GM19043 (cell line): ENCODE measurements at regions not wholly inside any gene's neighbourhood (a gene's known extent, or its start where the extent isn't known, plus 50 kb on each side); places are given as distances from the start of the nearest gene placed in this dataset.

ENCODE experiments used
- ATAC-seq: cut with Tn5 transposase; IDR thresholded peaks from one replicate; pipeline ENCODE4 v1.9.1; 2021; ENCODE audit warnings: low read depth; ENCODE audit not compliant: unreplicated experiment

DNA sequence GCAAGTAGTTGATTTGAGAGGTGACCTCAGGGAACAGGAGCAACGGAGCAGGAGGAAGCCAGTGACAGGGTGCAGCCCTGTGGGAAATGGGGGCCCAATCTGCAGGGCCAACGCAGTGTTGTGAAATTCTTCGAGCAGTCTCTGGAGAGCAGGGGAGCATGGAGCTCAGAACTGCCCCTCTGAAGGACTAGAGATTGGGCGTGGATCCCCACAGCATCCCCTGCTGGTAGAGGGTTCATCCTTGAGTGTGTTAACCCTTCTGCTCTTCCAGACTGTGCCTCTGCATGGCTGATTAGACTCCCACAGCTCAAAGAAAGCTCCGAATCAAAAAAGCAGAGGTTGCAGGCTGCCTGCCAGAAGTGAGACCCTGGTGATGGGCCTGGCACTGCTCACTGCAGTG, 77.9 kb upstream of the UQCRFS1 start:
- ATAC-seq = no peak

DNA sequence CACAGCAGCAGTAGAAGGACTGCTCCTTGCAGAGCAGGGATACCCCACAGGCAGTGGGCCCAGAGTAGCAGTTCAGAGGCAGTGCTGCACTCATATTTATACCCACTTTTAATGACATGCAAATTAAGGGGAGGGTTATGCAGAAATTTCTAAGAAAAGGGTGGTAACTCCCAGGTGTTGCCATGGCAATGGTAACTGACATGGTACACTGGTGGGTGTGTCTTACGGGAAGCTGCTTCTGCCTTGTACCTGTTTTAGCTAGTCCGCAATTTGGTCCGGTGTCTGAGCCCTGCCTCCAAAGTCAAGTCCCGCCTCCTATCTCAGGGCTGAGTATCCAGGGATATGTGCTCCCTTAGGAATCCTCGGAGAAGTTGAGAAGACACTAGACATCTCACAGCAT, 79.2 kb upstream of the UQCRFS1 start:
- ATAC-seq = no peak

DNA sequence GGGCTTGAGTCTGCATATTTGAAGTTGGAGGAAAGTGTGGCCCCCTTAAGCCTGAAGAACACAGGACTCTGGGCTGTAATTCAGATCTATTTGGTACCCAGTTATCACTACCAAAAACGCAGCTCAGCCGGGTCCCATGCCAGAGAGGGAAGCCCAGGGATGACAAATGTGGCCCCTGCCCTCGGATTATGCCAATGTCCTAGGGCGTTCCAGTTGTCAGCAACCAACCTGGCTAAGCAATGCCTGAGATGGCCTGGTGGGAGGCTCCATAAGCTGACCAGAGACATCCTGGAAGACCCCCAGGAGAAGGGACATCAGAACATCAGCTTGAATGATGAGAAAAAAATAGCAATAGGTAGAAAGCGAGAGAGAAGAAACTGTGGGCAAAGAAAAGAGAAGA, 79.6 kb upstream of the UQCRFS1 start:
- ATAC-seq = no peak

DNA sequence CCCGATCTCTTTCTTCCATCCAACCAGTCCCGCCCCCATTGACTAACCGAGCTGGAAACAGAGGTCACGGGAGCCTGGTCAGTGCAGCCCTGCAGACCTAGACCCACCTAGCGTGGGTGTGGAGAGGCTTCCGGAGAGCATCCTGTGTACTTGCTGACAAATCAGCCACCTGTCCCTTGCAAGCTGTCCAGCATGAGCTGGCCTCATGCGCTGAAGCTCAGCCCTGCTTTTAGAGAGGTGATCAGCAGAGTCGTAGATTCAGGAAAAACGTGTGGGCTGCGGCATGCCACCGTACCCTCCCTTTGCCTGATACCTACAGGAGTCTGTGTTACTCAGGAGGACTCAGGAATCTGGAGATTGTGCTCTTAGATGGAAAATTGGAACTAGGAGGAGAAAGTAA, 80.3 kb upstream of the UQCRFS1 start:
- no peak for ATAC-seq

DNA sequence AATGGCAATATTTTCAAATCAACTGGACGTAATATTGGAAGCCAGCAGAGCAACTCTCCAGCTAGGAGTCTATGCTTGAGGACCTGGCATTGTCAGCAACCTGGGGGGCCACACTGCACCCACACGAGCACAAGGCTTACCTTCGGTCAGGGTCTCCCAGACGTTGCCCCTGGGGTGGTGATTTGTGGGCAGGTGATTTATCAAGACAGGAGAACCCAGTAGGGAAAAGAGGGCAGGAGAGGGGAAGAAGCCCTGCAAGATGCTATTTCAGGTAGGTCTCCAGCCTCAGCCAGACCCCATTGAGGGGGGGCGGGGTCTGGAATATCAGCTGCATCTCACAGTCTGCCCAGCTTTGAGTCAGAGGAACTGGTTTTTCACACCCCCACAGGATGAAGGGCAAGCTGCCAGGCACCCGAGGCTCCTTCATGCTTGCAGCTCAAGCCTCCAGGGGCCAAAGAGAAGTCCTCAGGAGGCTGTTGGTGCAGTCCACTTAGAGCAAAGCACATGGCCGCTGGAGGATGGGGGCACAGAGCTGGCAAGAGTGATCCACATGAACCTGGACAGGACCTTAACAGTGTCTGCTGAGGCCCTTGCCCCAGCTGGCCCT, 80.9 kb upstream of the UQCRFS1 start:
- no peak for ATAC-seq

DNA sequence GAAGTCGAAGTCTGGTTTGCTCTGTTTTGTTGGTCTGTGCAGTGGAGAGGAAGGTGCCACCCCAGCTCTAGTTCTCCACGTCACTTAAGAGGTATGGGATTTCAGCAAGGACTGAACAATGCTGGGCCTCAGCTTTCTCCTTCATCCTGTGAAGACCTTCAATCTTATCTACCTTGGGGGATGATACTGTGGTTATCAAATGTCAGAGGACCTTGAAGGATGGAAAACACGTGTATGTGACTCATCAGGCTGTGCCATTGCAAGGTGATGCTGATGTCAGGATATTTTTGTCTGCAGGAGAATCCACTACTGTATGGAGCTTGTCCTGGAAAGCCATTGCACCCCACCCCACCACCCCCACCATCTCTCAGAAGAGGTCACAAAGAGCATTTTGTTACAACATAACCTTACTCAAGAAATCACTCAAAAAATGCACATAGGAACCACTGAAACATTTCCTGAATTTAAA, 81.4 kb upstream of the UQCRFS1 start:
- ATAC-seq = no peak

DNA sequence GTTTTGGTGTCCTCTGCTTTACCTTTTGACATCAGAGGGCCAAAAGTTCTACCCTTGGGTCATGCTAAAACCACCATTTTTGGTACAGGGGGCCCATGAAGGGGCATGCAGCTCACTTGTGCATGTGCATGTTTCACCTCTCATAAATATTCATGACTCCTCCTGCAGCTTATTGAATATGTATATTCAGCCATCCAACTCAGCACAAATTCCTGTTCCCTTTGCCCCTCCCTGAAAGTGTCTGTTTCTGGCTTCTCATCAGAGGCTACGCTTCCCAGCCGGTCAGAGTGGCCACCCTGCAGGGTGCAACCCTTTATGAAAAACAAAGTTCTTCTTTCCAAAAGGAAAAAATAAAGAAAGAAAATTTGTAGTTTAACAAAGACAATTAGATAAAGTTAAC, 82.3 kb upstream of the UQCRFS1 start:
- no peak for ATAC-seq

DNA sequence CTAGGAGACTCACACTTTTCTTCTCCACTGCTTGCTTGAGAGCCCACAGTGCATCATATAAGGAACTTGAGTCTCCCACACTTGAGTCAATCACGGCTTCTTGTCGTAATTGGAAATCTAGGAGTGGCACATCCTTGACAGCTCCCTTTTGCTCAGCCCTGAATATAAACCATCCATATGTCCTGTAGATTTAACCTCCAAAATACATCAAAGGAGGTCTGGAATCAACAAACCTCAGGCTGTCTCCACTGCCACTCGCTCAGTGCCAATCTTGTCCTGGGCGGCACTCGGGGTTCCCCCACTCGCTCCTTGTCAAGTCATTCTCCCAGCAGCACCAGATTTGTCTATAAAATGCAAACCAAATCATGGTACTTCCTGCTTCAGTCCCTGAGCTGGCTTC, 84.4 kb upstream of the UQCRFS1 start:
- no peak for ATAC-seq

DNA sequence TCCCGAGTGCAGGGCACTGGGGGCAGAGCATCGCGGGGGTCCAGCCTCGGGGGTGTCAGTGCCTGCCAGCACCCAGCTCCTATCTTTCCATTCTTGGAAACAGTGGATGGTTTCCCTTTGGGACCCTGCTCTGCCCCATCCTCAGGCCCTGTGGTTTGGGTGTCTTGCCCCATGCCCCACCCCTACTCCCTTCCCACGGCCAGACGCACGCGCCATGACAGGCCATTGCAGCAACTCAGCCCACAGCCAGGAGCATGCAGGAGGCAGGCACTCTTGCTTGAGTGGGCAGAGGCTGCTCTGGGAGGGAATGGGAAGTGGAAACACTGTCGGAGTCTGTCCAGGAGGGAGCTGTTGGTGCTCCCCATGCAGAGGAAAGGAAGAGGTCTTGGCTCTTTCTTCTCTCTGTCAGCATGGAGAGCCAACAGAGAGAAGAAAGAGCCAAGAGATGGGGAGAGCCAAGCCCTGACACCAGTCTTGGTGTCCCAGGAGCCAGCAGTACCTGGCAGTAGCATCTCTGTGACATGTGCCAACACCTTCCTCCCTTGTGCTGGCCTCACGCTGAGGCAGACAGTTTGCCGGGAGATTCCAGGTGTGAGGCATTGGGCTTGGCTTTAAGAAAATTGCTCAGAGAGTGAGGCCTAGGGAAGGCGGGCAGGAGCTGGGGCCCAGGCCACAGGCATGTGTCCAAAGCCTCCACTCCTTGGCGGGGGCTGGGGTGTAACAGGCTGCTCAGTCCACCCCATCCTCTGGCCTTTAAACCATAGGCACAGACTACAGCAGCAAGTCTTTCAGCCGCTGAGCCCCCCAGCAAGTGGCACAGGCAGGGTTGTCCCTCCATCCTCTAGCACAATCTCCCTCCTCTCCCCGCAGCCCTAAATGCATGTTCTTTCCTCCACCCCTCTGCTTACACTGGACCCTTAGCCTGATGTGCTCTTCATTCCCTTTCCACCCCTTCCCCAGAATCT, 86.7 kb upstream of the UQCRFS1 start:
- no peak for ATAC-seq

DNA sequence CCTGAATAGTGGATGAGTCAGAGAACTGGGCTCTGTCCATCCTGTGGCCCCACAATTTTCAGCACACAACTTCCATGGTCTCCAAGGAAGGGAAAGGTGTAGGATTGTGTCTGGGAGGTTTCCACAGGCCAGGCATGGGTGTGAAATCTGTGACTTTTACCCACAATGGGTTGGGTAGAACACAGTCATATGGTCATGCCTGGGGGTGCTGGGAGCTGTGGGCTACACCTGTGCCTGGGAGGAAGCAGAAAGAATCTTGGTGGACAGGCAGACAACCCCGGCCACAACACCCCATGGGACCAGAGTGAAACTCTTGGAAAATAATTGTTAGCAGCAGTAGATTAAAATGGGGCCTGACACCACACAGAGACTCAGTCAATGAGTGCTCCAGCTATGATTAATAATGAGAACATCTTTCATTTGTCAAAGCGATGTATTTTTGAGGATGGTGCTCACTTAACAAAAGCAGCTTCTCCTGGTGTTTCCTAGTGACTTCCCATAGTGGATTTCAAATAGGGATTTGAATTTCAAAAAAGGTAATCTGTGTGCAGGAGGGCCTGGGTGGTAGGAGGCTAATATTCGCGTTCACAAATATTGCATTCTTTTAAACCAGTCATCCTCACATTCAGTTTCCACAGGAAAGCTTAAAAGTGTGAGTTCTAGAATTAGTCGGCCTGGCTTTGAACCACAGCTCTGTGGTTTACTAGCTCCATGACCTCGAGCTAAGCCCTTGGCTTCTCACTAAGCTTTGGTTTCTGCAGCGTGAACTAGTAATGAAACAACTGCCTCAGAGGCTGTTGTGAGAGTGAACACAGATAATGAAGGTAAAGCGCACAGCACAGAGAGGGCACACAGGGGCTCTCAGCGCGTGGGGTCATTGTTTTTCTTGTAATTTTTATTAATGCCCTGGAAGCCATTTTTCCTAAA, 89.3 kb upstream of the UQCRFS1 start:
- ATAC-seq = no peak

DNA sequence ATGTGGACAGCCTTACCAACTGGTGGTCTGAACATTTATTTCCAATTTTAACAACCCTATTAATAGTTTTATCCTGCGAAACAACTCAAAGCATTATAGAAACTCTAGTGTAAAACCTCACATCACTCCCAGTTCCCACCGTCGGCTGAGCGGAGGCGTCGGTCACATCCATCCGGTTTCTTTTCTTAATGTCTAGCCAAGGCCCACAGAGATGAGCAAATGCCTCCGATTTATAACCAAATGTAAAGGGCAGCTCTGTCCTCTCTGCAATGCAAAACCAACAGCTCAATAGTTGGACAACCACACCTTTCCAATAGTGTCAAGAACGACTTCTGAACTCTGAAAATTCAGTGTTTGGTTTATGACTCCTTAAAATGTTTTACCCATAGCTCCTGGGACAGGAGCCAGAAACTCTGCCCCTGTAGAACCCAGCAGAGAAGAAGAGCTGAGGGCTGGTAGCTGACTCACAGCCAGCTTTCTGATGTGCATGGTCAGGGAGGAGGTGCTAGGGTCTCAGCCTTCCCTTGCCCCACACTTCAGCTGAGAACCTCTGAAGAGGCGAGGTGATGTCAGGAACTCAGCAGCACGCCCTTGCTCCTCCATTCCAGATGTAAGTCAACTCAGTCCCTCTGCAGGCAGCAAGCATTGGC, 90.2 kb upstream of the UQCRFS1 start:
- ATAC-seq = no peak

DNA sequence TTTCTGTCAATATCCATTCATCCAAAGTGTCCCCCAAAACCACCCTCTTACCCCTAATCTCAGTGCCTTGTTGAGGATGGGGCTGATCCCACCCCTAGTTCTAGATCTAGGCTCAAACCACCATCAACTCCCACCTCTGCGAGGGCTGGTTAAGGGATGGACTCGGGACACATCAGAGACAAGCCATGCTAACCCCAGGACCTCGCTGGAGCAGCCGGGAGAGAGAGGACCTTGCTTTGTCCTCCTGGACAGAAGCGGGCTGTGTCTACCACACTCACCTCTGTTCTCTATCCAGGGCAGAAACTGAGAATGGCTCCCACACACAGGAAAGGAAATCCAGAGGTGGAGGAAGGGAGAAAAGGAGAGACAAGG, 90.8 kb upstream of the UQCRFS1 start:
- ATAC-seq = no peak

DNA sequence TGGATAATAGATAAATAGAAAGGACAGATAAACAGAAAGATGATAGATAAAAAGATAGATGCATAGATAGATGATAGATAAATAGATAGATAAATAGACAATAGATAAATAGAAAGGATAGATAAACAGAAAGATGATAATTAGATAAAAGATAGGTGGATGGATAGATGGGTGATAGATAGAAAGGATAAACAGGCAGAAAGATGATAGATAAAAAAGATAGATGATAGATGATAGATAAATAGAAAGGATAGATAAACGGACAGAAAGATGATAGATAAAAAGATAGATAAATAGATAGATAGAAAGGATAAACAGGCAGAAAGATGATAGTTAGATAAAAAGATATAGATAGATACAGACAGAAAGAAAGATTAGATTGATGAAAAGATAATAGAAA, 92.3 kb upstream of the UQCRFS1 start:
- no peak for ATAC-seq

DNA sequence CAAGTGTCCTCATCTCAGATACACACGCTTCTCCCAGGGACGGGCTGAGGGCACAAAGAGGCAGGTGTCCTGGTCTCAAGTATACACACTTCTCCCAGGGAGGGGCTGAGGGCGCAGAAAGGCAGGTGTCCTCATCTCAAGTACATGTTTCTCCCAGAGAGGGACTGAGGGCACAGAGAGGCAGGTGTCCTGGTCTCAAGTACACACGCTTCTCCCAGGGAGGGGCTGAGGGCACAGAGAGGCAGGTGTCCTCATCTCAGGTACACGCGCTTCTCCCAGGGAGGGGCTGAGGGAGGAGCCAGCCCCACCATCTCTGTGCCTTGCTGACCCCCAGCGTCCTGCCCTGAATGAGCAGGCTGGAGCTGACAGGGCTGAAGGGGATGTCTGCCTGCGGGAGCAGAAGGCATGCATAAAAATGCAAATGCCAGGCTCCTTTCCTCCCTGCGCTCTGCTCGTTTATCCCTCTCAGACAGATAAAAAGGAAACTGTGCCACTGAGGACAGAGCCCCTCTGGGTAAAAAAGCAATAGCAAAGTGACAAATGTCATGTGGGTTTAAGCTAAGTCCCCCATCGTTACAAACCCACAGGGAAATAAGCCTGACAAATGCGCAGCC, 96.1 kb upstream of the UQCRFS1 start:
- ATAC-seq = no peak

DNA sequence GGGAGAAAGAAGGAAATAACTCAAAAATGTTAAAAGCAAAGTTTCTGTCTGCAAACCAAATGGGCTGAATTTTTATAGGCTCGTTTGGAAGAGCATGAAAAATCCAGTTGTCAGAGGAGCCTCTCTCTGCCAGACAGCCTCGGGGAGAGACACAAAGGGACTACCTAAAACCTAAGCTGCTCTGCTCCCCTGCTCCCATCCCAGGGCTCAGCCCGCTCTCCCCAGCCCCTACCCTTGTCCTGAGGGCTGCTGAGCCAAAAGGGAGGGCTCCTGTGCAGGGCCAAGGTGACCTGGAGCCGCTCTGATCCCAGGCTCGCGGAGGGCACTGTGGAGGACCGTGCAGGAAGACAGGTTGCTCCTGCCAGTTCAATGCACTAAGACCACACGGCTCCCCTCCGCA, 96.7 kb upstream of the UQCRFS1 start:
- no peak for ATAC-seq

DNA sequence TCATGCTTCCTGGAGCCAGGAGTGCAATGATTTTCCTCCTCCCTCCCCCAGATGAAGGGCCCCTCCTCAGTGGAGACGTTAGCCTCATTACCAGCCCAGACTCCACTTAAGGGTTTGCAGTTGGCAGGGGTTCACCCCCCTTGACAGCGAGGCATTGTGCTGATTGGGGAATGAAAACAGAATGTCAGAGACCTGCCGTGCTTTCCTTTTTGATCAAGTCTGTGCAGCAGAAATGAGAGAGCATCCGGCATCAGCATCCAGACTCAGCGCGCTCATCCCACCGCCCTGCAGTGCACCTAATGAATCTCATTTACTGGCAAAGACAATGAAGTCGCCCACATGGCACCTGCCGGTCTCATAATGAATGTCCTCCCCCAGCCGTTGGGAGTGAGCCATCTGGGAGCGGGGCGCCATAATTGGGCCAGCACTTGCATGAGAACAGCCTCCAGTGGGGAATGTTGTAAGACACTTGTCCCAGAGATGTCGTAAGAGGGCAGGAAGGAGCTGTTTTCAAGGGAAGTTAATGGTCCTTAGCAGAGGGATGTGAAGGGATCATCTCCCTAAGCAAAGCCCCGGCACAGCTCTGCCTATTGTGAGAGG, 98.3 kb upstream of the UQCRFS1 start:
- ATAC-seq = no peak

DNA sequence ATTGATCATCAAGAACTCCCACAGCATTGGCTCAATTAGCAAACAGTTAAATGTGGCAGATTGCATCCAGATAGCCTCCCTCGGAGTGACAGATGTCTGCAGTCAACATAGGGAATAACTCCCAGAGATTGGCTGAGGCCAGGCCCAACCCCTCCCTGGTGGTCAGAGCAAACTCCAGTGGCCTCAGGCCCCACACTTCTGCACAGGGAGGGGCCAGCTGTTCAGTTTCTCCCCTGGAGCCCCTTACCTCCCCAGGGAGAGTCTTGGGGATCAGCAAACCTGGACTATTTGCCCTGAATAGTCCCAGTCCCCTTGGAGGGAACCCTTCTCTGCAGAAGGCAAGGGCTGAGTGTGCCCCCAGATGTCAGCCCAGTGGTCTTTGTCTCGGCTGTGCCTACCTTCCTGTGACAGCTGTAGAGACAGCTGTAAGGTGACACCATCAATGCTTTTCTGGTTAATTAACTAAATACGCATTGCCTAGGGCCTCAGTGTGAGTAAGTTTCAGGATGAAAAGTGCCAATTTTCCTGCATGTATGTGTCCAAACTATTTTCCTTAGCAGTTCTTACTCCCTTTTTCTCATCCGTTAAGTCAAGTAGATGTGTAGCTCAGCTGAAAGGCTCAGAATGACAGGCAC, 102.7 kb upstream of the UQCRFS1 start:
- ATAC-seq = no peak

DNA sequence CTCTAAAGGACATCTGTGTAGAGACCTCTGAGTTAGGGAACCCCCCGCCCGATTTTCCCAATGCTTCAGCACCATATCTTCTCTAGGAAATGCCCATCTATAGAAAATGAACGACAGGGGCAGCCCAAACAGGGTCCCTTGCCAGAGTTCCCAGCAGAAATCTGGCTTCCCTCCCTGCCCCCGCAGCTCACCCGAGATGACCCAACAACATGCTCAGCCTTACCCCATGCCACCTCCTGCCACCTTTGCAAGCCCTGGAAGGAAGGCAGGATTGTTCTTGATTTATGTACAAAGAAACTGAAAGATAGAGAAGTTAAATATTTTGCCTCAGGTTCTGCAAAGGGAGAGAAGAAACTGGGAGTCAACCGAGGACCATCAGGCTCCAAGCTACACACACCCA, 105.6 kb upstream of the UQCRFS1 start:
- ATAC-seq = no peak

DNA sequence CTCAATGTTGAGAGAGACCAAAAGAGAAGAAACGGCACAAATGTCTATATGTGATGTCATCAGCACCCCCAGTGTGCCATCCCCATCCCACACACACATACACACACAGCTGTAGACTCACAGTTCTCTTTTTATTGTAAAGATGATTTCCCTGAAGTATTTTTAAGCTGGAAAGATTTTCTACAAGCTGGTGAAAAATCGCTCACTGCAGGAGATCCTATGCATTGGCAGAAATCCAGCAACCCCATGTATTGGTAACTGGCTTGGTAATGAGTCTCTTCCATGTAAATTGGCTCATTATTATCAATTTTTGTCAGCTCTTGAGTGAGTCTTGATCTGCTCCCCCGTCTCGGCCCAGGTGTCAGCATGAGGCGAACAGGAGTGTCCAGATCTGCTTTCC, 107.1 kb upstream of the UQCRFS1 start:
- no peak for ATAC-seq
